ENCODE measurements at regions not wholly inside any gene's neighbourhood (a gene's known extent, or its start where the extent isn't known, plus 50 kb on each side); places are given as distances from the start of the nearest gene placed in this dataset.
A peak's percentile ranks its signal among the peaks of the same experiment; 100 is the strongest.

GRCh38 chr2:41768310-41768709 is 279.5 kb upstream of the PKDCC start:
- Mint-ChIP-seq H3K27me3 (ENCODE audit: low read depth in 3 of 3) (peaks cover 0 to 6% (median 2%) of the 10 kb centered on the region in 3 donors), H3K27ac (no peak overlapping the region), H3K36me3 (no peaks in the 10 kb centered on the region), H3K4me1 (no peaks in the 10 kb centered on the region), H3K9me3 (no peaks in the 10 kb centered on the region), H3K4me3 (no peak overlapping the region)
- DNase-seq: no peak

- no peak overlapping the region for H3K27ac Mint-ChIP-seq
- no peak for DNase-seq
- no peaks in the 10 kb centered on the region for H3K36me3 Mint-ChIP-seq
- no peaks in the 10 kb centered on the region for H3K4me1 Mint-ChIP-seq
- no peaks in the 10 kb centered on the region for H3K9me3 Mint-ChIP-seq
- no peak overlapping the region for H3K4me3 Mint-ChIP-seq
- H3K27me3 Mint-ChIP-seq (ENCODE audit: low read depth in 3 of 3): peaks cover 0 to 9% (median 0%) of the 10 kb centered on the region in 3 donors
These were observed 276.1 kb upstream of the PKDCC start for GRCh38 chr2:41771710-41772109.

- no peaks in the 10 kb centered on the region for H3K36me3 Mint-ChIP-seq
- H3K27me3 Mint-ChIP-seq (ENCODE audit: low read depth in 3 of 3): peaks cover 0 to 9% (median 0%) of the 10 kb centered on the region in 3 donors
- DNase-seq: no peak
- H3K4me1 Mint-ChIP-seq: no peaks in the 10 kb centered on the region
- no peaks in the 10 kb centered on the region for H3K9me3 Mint-ChIP-seq
- H3K27ac Mint-ChIP-seq: no peak overlapping the region
- no peak overlapping the region for H3K4me3 Mint-ChIP-seq
These were observed 275.1 kb upstream of the PKDCC start for GRCh38 chr2:41772697-41773096.

- no peak for DNase-seq
- H3K4me1 Mint-ChIP-seq: no peaks in the 10 kb centered on the region
- H3K4me3 Mint-ChIP-seq: no peak overlapping the region
- H3K27ac Mint-ChIP-seq: no peak overlapping the region
- H3K9me3 Mint-ChIP-seq: no peaks in the 10 kb centered on the region
- peaks cover 0 to 9% (median 0%) of the 10 kb centered on the region in 3 donors for H3K27me3 Mint-ChIP-seq (ENCODE audit: low read depth in 3 of 3)
- H3K36me3 Mint-ChIP-seq: no peaks in the 10 kb centered on the region
These were observed 273.7 kb upstream of the PKDCC start for GRCh38 chr2:41774011-41774605.

- Mint-ChIP-seq H3K27me3 (ENCODE audit: low read depth in 3 of 3) (peaks cover 0 to 5% (median 0%) of the 10 kb centered on the region in 3 donors), H3K4me1 (no peaks in the 10 kb centered on the region), H3K36me3 (no peaks in the 10 kb centered on the region), H3K4me3 (no peak overlapping the region), H3K9me3 (no peaks in the 10 kb centered on the region), H3K27ac (no peak overlapping the region)
- DNase-seq: no peak
These were observed 272.3 kb upstream of the PKDCC start for GRCh38 chr2:41775366-41776025.

- no peak overlapping the region for H3K27ac Mint-ChIP-seq
- peaks cover 0 to 4% (median 2%) of the 10 kb centered on the region in 3 donors for H3K27me3 Mint-ChIP-seq (ENCODE audit: low read depth in 3 of 3)
These were observed 267.9 kb upstream of the PKDCC start for GRCh38 chr2:41779888-41780287.

GRCh38 chr2:41782306-41783158 is 265.3 kb upstream of the PKDCC start:
- Mint-ChIP-seq H3K4me1 (no peaks in the 10 kb centered on the region), H3K36me3 (no peaks in the 10 kb centered on the region), H3K4me3 (no peak overlapping the region), H3K27ac (no peak overlapping the region), H3K27me3 (ENCODE audit: low read depth in 3 of 3) (peaks cover 0 to 4% (median 2%) of the 10 kb centered on the region in 3 donors), H3K9me3 (no peaks in the 10 kb centered on the region)
- peak; percentile 27 to 42 (median 32) for DNase-seq

More at GRCh38 chr2:41779888-41780287, 267.9 kb upstream of the PKDCC start:
- H3K4me1 Mint-ChIP-seq: no peaks in the 10 kb centered on the region
- DNase-seq: no peak
- H3K9me3 Mint-ChIP-seq: no peaks in the 10 kb centered on the region
- H3K4me3 Mint-ChIP-seq: no peak overlapping the region
- H3K36me3 Mint-ChIP-seq: no peaks in the 10 kb centered on the region

GRCh38 chr2:41784496-41784895 is 263.3 kb upstream of the PKDCC start:
- Mint-ChIP-seq H3K4me3 (no peak overlapping the region), H3K9me3 (no peaks in the 10 kb centered on the region), H3K4me1 (no peaks in the 10 kb centered on the region), H3K27me3 (ENCODE audit: low read depth in 3 of 3) (peaks cover 0 to 4% (median 2%) of the 10 kb centered on the region in 3 donors), H3K27ac (no peak overlapping the region), H3K36me3 (no peaks in the 10 kb centered on the region)
- no peak for DNase-seq

GRCh38 chr2:41785251-41786022 is 262.4 kb upstream of the PKDCC start:
- no peaks in the 10 kb centered on the region for H3K9me3 Mint-ChIP-seq
- no peaks in the 10 kb centered on the region for H3K4me1 Mint-ChIP-seq
- H3K36me3 Mint-ChIP-seq: no peaks in the 10 kb centered on the region
- DNase-seq: no peak
- no peak overlapping the region for H3K4me3 Mint-ChIP-seq
- peaks cover 0 to 4% (median 2%) of the 10 kb centered on the region in 3 donors for H3K27me3 Mint-ChIP-seq (ENCODE audit: low read depth in 3 of 3)
- H3K27ac Mint-ChIP-seq: no peak overlapping the region

GRCh38 chr2:41791523-41791922 is 256.3 kb upstream of the PKDCC start:
- Mint-ChIP-seq H3K4me3 (no peak overlapping the region), H3K27ac (no peak overlapping the region), H3K36me3 (no peaks in the 10 kb centered on the region), H3K27me3 (ENCODE audit: low read depth in 3 of 3) (peaks cover 0 to 3% (median 1%) of the 10 kb centered on the region in 3 donors), H3K9me3 (no peaks in the 10 kb centered on the region), H3K4me1 (no peaks in the 10 kb centered on the region)
- no peak for DNase-seq

GRCh38 chr2:41803361-41803760 is 244.5 kb upstream of the PKDCC start:
- Mint-ChIP-seq H3K4me3 (no peak overlapping the region), H3K9me3 (peaks cover 7 to 17% (median 11%) of the 10 kb centered on the region in 6 donors), H3K27me3 (ENCODE audit: low read depth in 3 of 3) (peaks cover 0 to 12% (median 2%) of the 10 kb centered on the region in 3 donors), H3K36me3 (no peaks in the 10 kb centered on the region), H3K4me1 (no peaks in the 10 kb centered on the region), H3K27ac (no peak overlapping the region)
- DNase-seq: no peak

GRCh38 chr2:41806286-41806685 is 241.5 kb upstream of the PKDCC start:
- Mint-ChIP-seq H3K4me1 (no peaks in the 10 kb centered on the region), H3K4me3 (no peak overlapping the region), H3K27ac (no peak overlapping the region), H3K9me3 (peaks cover 5 to 13% (median 8%) of the 10 kb centered on the region in 6 donors), H3K36me3 (no peaks in the 10 kb centered on the region), H3K27me3 (ENCODE audit: low read depth in 3 of 3) (peaks cover 1 to 17% (median 2%) of the 10 kb centered on the region in 3 donors)
- DNase-seq: no peak

GRCh38 chr2:41821167-41821566 is 226.7 kb upstream of the PKDCC start:
- Mint-ChIP-seq H3K27ac (no peak overlapping the region), H3K9me3 (peaks cover 5 to 28% (median 12%) of the 10 kb centered on the region in 6 donors), H3K27me3 (ENCODE audit: low read depth in 3 of 3) (peaks cover 1 to 13% (median 7%) of the 10 kb centered on the region in 3 donors), H3K36me3 (no peaks in the 10 kb centered on the region), H3K4me3 (no peak overlapping the region), H3K4me1 (no peaks in the 10 kb centered on the region)
- DNase-seq: no peak

All from immature natural killer cell (primary cell).